ENCODE measurements at regions not wholly inside any gene's neighbourhood (a gene's known extent, or its start where the extent isn't known, plus 50 kb on each side); places are given as distances from the start of the nearest gene placed in this dataset.

- TF ChIP-seq CTCF (IDR thresholded peaks at IDR 0.05; ENCODE audit: low read depth, low read length, poor library complexity, severe bottlenecking) (peak; percentile 26), EZH2phosphoT487 (IDR thresholded peaks at IDR 0.05; ENCODE audit: borderline replicate concordance, low read length) (no peak)
Observed at GRCh38 chr5:1975898-1976765, 93.4 kb upstream of the IRX4 start.

Measured in DOHH2 (cell line).